MCF 10A (cell line): ENCODE measurements at regions not wholly inside any gene's neighbourhood (a gene's known extent, or its start where the extent isn't known, plus 50 kb on each side); places are given as distances from the start of the nearest gene placed in this dataset.

Experiments used
- BruUV-seq: library from RNA; stranded (reverse); fragments of 400-500 nt; replicated peaks from 2 replicates; lab custom pipeline; 2021; lab: Mats Ljungman, UMichigan
- CTCF ChIA-PET: fragments of 300-600 bp; sonication (Branson Sonifier 250); formaldehyde crosslinking; extraction: SDS; loops from one replicate; lab custom pipeline; 2021; ENCODE audit warnings: antibody characterized with exemption, inconsistent platforms; lab: Yijun Ruan, JAX
- POLR2A ChIA-PET: fragments of 300-600, 350-650 bp; sonication (Branson Sonifier 250); formaldehyde crosslinking; extraction: SDS; loops from one replicate; lab custom pipeline; 2020; ENCODE audit warnings: antibody characterized with exemption, inconsistent platforms; lab: Yijun Ruan, JAX
- DNase-seq: peaks from one replicate; pipeline ENCODE4 v3.0.0-alpha.2; 2018; ENCODE audit not compliant: unreplicated experiment
- H3K27ac Mint-ChIP-seq: one replicate; pipeline ENCODE4 v1.8.0; 2022; ENCODE audit warnings: mild to moderate bottlenecking, low read depth, mixed read lengths; ENCODE audit not compliant: unreplicated experiment
- H3K27me3 Mint-ChIP-seq: one replicate; pipeline ENCODE4 v1.8.0; 2022; ENCODE audit warnings: mixed read lengths; ENCODE audit not compliant: insufficient read depth, unreplicated experiment
- H3K36me3 Mint-ChIP-seq: one replicate; pipeline ENCODE4 v1.8.0; 2022; ENCODE audit warnings: mild to moderate bottlenecking, moderate library complexity, mixed read lengths; ENCODE audit not compliant: insufficient read depth, unreplicated experiment
- H3K4me1 Mint-ChIP-seq: one replicate; pipeline ENCODE4 v1.8.0; 2022; ENCODE audit warnings: mixed read lengths; ENCODE audit not compliant: insufficient read depth, unreplicated experiment
- H3K4me3 Mint-ChIP-seq: one replicate; pipeline ENCODE4 v1.8.0; 2022; ENCODE audit warnings: mild to moderate bottlenecking, moderate library complexity, mixed read lengths; ENCODE audit not compliant: unreplicated experiment
- H3K9me3 Mint-ChIP-seq: one replicate; pipeline ENCODE4 v1.8.0; 2022; ENCODE audit warnings: mixed read lengths; ENCODE audit not compliant: unreplicated experiment
- intact Hi-C: fragments of 100-400 bp; cut with micrococcal nuclease; formaldehyde crosslinking; loops from 2 replicates; pipeline ENCODE4 v1.14.1; 2022
- TF ChIP-seq, protein P1 (sequence below): fragments of 200-600 bp; IDR thresholded peaks from one replicate; pipeline ENCODE4 v1.8.0; 2022; ENCODE audit warnings: antibody characterized with exemption, mild to moderate bottlenecking; ENCODE audit not compliant: unreplicated experiment

DNA sequence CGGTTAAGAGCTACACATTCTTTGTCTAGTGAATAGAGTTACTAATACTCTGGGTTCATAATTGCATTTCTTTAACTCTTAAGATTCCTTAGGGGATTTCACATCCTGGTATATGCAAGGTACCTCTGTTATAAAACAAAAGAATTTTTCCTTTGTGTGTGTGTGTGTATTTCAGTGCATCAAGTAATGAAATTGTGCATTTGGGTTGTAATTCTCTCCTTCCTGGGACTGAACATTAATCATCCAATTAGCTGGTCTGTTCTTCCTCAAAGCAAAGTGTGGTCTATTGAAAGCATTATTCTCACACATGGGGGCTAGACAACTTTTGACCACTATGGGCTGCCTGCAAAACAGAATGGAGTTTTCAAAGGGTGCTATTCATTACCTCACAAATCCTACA lies 74.0 kb downstream of the ZC3H11B start:
- ChIA-PET POLR2A (interaction anchor here (0.7 to 0.9 kb wide), 2 partner anchors 107 to 737 kb away, joined by 3 to 5 read pairs; no protein-coding TSS in a partner anchor), CTCF (interaction anchor here (0.6 to 6.9 kb wide), 6 partner anchors 14 to 462 kb away, joined by 3 to 32 read pairs (median 3); no protein-coding TSS in a partner anchor)
- H3K36me3 Mint-ChIP-seq: no peaks in the 10 kb centered on the region
- no peak overlapping the region for H3K27ac Mint-ChIP-seq
- TF ChIP-seq, protein P1, sequence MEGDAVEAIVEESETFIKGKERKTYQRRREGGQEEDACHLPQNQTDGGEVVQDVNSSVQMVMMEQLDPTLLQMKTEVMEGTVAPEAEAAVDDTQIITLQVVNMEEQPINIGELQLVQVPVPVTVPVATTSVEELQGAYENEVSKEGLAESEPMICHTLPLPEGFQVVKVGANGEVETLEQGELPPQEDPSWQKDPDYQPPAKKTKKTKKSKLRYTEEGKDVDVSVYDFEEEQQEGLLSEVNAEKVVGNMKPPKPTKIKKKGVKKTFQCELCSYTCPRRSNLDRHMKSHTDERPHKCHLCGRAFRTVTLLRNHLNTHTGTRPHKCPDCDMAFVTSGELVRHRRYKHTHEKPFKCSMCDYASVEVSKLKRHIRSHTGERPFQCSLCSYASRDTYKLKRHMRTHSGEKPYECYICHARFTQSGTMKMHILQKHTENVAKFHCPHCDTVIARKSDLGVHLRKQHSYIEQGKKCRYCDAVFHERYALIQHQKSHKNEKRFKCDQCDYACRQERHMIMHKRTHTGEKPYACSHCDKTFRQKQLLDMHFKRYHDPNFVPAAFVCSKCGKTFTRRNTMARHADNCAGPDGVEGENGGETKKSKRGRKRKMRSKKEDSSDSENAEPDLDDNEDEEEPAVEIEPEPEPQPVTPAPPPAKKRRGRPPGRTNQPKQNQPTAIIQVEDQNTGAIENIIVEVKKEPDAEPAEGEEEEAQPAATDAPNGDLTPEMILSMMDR: no peak
- H3K27me3 Mint-ChIP-seq: peaks cover 80% of the 10 kb centered on the region
- no peaks in the 10 kb centered on the region for H3K4me1 Mint-ChIP-seq
- no TSS peak for BruUV-seq
- no peak overlapping the region for H3K4me3 Mint-ChIP-seq
- no peaks in the 10 kb centered on the region for H3K9me3 Mint-ChIP-seq
- intact Hi-C loops: no loop called here
- DNase-seq: no peak

DNA sequence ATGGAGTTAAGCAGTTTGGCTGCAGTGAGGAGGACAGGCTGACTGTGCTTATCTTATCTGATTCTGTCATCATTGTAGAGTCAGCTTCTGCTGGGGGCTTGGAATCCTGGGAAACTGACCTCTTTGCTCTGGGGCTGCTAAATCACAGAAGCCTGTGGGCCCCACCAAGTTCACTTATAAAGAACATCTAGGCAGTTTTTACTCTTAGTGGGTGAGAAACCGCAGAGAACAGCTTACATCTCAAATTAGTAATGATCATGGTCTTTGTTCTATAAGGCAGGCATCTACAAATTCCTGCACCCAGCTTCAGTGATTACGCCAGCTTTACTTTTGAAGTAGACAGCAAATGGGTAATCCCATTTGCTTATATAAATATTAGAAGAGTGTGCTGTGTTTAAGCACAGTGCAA lies 75.7 kb downstream of the ZC3H11B start:
- Mint-ChIP-seq H3K4me3 (no peak overlapping the region), H3K36me3 (no peaks in the 10 kb centered on the region), H3K27me3 (peaks cover 83% of the 10 kb centered on the region), H3K27ac (no peak overlapping the region), H3K4me1 (no peaks in the 10 kb centered on the region), H3K9me3 (no peaks in the 10 kb centered on the region)
- intact Hi-C loops: no loop called here
- DNase-seq: no peak
- BruUV-seq: no TSS peak
- ChIA-PET CTCF (interaction anchor here (0.6 to 6.9 kb wide), 7 partner anchors 20 to 1295 kb away, joined by 3 to 32 read pairs (median 5); no protein-coding TSS in a partner anchor), POLR2A (no interaction called here)
- TF ChIP-seq, protein P1: no peak

DNA sequence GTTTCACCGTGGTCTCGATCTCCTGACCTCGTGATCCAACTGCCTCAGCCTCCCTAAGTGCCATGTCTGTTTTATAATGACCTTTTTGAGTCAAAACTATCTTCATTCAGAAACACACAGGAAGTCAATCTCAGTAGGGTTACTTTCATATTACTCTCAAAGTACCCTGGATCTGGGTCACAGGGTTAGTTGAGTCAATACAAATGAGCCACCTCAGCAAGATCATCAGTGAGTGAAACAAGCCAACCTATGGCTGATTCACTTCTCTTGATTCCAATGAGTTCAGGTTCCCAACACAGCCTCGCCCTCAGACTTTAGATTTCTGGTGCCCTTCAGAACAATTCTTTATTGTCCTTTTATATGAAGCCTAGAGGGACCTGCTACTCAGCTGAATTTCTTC lies 76.9 kb downstream of the ZC3H11B start:
- Mint-ChIP-seq H3K27me3 (peaks cover 83% of the 10 kb centered on the region), H3K4me3 (no peak overlapping the region), H3K27ac (no peak overlapping the region), H3K36me3 (no peaks in the 10 kb centered on the region), H3K4me1 (no peaks in the 10 kb centered on the region), H3K9me3 (no peaks in the 10 kb centered on the region)
- DNase-seq: no peak
- CTCF ChIA-PET: interaction anchor here (1.2 kb wide), 1 partner anchor 1197 kb away, joined by 3 read pairs; no protein-coding TSS in a partner anchor
- TF ChIP-seq, protein P1: no peak
- intact Hi-C loops: no loop called here
- BruUV-seq: no TSS peak
- POLR2A ChIA-PET: no interaction called here

DNA sequence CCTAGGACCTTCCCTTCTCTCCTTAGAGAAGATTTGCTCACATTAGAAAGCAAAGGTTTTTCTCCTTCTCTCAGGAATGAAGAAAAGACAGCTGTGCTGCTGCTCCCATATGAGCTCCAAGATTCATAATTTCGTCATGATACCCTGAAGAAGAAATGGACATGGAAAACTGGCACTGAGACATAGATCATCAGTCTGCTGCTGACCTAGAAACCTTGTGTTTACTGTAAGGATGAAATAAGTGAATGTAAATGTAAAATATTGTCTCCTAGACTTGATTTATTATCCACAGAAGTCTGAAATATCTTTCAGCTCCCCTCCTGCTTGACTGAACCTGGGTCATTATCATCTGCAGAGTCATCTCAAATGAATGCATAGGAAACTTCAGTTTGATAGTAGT lies 77.9 kb downstream of the ZC3H11B start:
- Mint-ChIP-seq H3K27me3 (peaks cover 83% of the 10 kb centered on the region), H3K27ac (no peak overlapping the region), H3K36me3 (no peaks in the 10 kb centered on the region), H3K4me1 (no peaks in the 10 kb centered on the region), H3K4me3 (no peak overlapping the region), H3K9me3 (no peaks in the 10 kb centered on the region)
- ChIA-PET CTCF (interaction anchor here (0.7 to 0.9 kb wide), 2 partner anchors 30 to 32 kb away, joined by 3 read pairs; no protein-coding TSS in a partner anchor), POLR2A (no interaction called here)
- intact Hi-C loops: no loop called here
- DNase-seq: no peak
- TF ChIP-seq, protein P1: no peak
- BruUV-seq: no TSS peak
